IPS-NIHi11 (cell line): ENCODE measurements at regions not wholly inside any gene's neighbourhood (a gene's known extent, or its start where the extent isn't known, plus 50 kb on each side); places are given as distances from the start of the nearest gene placed in this dataset.
"Not testable (repeated sequence)": the region's sequence is repeated elsewhere in the genome, so short reads cannot be mapped to it uniquely, and the experiment has no call there.

Experiments
- DNase-seq: peaks from one replicate; pipeline ENCODE4 v3.0.0; 2012; ENCODE audit warnings: mixed read lengths, low spot score

GRCh38 chr18:57881818-57882413, 78.8 kb upstream of the ATP8B1 start:
- peak; percentile 72 for DNase-seq

GRCh38 chr18:57879924-57880323, 76.8 kb upstream of the ATP8B1 start:
- DNase-seq: not testable (repeated sequence)

GRCh38 chr18:57869221-57869620, 66.1 kb upstream of the ATP8B1 start:
- no peak for DNase-seq

GRCh38 chr18:57866355-57866754, 63.2 kb upstream of the ATP8B1 start:
- DNase-seq: no peak

DNA sequence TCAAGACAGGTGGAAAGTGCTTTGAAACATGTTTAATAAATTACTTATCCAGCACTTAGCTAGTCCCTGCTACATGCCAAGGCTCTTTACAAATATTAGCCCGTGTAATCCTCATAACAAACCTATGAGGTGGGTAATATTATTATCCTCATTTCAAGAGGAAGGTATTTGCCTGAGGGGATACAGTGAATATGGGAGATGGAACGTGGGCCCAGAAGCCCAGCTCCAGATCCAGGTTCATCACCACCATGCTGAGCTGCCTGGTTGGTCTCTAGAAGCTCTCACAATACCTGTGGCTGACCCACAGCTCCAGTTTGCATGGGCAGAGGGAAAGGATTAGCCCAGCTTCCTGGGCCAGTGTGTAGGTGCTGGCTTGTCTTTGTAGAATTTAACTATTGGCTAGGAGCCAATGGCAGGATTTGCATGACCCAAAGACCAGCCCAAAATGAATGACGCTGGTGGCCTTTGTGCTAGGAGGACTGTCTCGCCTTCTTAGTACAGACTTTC, 61.6 kb upstream of the ATP8B1 start:
- DNase-seq: no peak

DNA sequence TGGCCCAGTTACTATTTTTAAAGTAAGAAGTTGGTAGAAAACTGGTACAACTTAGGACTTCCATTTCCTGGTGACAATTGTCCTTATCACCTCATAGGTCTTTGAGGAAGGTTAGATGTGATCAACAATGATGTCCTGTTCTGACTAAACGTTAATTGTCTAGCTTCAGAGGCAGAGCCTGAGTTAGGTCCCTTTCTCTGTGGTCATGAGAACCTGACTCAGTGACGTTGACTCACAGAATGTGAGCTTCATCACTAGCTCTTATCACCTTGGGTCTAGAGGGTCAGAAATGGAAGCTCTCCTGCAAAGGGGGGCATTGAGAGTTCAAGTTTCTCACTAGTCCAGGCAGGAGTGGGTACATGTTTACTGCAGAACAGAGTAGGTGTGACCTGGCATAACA, 60.6 kb upstream of the ATP8B1 start:
- DNase-seq: no peak

DNA sequence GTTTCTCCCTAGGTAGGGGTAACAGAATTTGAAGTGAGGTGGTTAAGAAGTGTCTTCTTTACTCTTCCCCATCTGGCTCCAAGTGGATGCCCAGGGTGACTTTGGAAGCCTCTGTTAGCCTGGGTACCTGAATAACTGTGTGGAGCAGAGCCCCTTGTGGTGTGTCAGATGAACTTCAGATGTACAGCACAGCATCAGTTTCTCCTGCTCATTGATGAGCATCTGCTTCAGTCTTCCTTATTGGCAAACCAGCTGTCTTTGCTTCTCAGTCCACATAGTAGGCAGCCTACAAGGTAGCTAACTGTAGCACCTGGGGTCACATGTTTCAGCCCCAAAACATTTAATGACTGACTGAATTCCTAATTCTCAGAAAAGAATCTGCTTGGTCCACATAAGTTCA, 56.2 kb upstream of the ATP8B1 start:
- peak; percentile 52 for DNase-seq

DNA sequence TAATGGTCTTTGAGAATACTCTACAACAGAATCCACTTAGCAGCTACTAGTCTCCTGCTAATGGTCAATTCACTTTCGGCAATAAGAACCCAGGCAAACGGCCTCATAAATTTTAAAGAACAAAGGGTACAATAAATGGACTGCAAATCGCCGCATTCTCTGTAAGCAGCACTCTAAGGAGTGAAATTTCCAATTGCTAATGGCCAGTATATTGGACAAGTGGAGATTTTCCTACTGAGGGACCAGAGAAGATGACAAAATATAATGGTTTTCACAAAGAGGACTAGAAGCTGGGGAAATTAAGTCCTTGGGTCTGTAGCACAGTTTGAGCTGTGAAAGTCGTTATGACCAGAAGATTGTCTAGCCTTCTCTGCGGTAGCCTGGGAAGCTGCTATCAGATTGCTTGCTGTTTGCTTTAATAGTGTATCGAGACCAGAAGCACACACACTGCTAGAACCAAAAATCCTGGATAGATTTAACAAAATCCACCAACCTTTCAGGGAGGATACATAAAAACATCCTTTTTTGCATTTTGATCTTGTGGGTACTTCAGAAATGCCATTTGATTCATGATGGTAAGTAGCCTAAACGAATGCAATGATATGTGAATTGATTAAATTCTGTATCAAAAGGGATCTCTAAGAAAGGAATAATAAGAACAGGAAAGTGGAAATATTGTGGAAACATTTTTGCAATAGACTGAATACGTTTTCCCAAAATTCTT, 53.6 kb upstream of the ATP8B1 start:
- DNase-seq: no peak

DNA sequence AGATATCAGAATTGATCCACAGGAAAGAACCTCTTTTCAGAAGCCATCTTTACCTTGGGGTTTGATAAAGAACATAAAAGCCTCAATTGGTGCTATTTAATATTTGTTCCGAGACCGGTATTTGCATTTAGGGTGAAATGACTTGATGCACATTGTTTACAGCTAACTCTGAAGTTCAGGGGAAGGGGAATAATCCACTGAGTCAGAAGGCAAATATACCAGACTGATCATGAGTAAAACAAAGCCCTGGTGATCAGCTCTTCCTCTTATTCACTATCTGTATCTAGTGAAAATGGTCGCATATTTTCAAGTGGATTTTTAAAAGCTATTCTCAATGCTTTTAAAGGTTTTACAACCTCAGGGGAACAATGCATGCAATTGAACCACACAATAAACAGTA, 53.0 kb upstream of the ATP8B1 start:
- no peak for DNase-seq

- no peak for DNase-seq
Observed at GRCh38 chr18:57855551-57855950, 52.4 kb upstream of the ATP8B1 start.

- DNase-seq: no peak
Observed at GRCh38 chr18:57854726-57855125, 51.6 kb upstream of the ATP8B1 start.

DNA sequence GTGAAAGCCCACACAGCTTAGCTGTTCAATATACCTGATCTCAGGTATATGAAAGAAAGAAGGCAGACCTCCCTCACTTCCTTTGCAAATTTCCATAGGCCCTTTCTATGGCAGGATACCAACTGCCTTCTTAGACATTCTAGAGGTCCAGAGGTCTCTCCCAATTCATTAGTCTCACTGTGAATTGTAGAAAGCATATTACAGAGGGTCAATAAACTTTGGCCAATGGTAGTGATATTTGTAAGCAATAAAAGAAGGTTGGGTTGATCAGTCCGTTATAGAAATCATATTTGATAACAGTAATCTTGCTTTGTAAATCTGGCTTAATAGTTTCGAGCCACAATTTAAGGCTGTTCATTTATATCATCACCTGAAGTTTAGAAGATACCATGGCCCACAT, 50.7 kb upstream of the ATP8B1 start:
- no peak for DNase-seq

DNA sequence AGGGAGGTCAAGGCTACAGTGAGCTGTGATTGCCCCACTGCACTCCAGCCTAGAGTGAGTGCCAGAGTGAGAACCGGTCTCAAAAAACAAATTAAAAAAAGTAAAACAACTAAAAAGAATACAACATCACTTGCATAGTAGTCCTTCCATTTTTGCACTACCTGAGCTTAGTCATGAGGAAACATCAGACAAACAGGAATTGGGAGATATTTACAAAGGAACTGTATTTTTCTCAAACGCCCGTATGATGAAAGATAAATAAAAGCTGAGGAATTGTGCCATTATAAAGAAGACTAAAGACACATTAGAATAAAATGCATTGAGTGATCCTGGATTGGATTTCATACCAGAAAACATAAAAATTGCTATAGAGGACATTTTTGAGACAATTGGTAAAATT, 50.0 kb upstream of the ATP8B1 start:
- DNase-seq: no peak
